GM23338 (cell line): ENCODE measurements at regions not wholly inside any gene's neighbourhood (a gene's known extent, or its start where the extent isn't known, plus 50 kb on each side); places are given as distances from the start of the nearest gene placed in this dataset.

Source experiments
- CTCF ChIP-seq, 2 experiments: fragments of 200-600 bp in 1 of 2; sonication (generic) in 1 of 2; conservative IDR thresholded peaks; 2 replicates each; pipeline versions ENCODE4 v1.5.1 to v1.6.1; 2016 to 2017; ENCODE audit warnings: antibody characterized with exemption in 2 of 2, low read depth in 2 of 2, mild to moderate bottlenecking in 2 of 2, moderate library complexity in 1 of 2
- EZH2 ChIP-seq: fragments of 200-600 bp; sonication (generic); IDR thresholded peaks from one replicate; pipeline ENCODE4 v1.8.0; 2017; ENCODE audit warnings: antibody characterized with exemption, mild to moderate bottlenecking, low read depth; ENCODE audit not compliant: unreplicated experiment
- EZH2phosphoT487 ChIP-seq: fragments of 200-600 bp; sonication (generic); IDR thresholded peaks from one replicate; pipeline ENCODE4 v1.8.1; 2018; ENCODE audit warnings: antibody characterized with exemption; ENCODE audit not compliant: unreplicated experiment
- JUNB ChIP-seq: IDR thresholded peaks from one replicate; pipeline ENCODE4 v1.6.1; 2016; ENCODE audit warnings: antibody characterized with exemption; ENCODE audit not compliant: unreplicated experiment
- POLR2AphosphoS5 ChIP-seq: IDR thresholded peaks from 2 replicates; pipeline ENCODE4 v1.6.1; 2016; ENCODE audit warnings: antibody characterized with exemption, low read depth
- REST ChIP-seq: IDR thresholded peaks from one replicate; pipeline ENCODE4 v1.6.1; 2018; ENCODE audit warnings: antibody characterized with exemption; ENCODE audit not compliant: unreplicated experiment
- STAT1 ChIP-seq: IDR thresholded peaks from one replicate; pipeline ENCODE4 v1.6.1; 2016; ENCODE audit warnings: antibody characterized with exemption; ENCODE audit not compliant: unreplicated experiment
- ZNF114 ChIP-seq: fragments of 250-450 bp; sonication (Bioruptor Pico); IDR thresholded peaks from 2 replicates; pipeline ENCODE4 v1.5.0; 2020; ENCODE audit warnings: mild to moderate bottlenecking, moderate library complexity
- ZNF331 ChIP-seq: fragments of 250-450 bp; sonication (Bioruptor Pico); IDR thresholded peaks from 2 replicates; pipeline ENCODE4 v1.5.0; 2020; ENCODE audit warnings: low read depth, mild to moderate bottlenecking, moderate library complexity

- TF ChIP-seq EZH2, result no peak
- TF ChIP-seq CTCF (conservative IDR thresholded peaks at IDR 0.05; ENCODE audit: low read depth in 2 of 2), result no peak
- TF ChIP-seq STAT1, result no peak
- no peak for TF ChIP-seq ZNF114 (CRISPR knock-in tag)
- no peak for TF ChIP-seq POLR2AphosphoS5
- TF ChIP-seq REST, result no peak
- TF ChIP-seq EZH2phosphoT487, result no peak
- TF ChIP-seq JUNB, result no peak
- no peak for TF ChIP-seq ZNF331 (CRISPR knock-in tag)
Observed at GRCh38 chrX:13448941-13449340, 120.5 kb upstream of the EGFL6 start.
